NCI-H1930 (cell line): ENCODE measurements at regions not wholly inside any gene's neighbourhood (a gene's known extent, or its start where the extent isn't known, plus 50 kb on each side); places are given as distances from the start of the nearest gene placed in this dataset.
"Not testable (repeated sequence)": the region's sequence is repeated elsewhere in the genome, so short reads cannot be mapped to it uniquely, and the experiment has no call there.

ENCODE experiments used
- DNase-seq, 2 experiments: peaks; one replicate each; lab custom pipeline; 2025; lab: John Stamatoyannopoulos, UW

GRCh38 chrX:39406799-39407198 is 605.5 kb downstream of the MID1IP1 start:
- DNase-seq = no peak

GRCh38 chrX:39409246-39409917 is 608.1 kb downstream of the MID1IP1 start:
- DNase-seq = no peak

GRCh38 chrX:39414290-39414854 is 613.1 kb downstream of the MID1IP1 start:
- no peak for DNase-seq

GRCh38 chrX:39416547-39417260 is 615.4 kb downstream of the MID1IP1 start:
- no peak for DNase-seq

GRCh38 chrX:39418254-39418704 is 617.0 kb downstream of the MID1IP1 start:
- DNase-seq = no peak

GRCh38 chrX:39418731-39419638 is 617.7 kb downstream of the MID1IP1 start:
- no peak for DNase-seq

- no peak for DNase-seq
Measured at GRCh38 chrX:39421006-39421405, 619.7 kb downstream of the MID1IP1 start.

GRCh38 chrX:39425124-39425806 is 624.0 kb downstream of the MID1IP1 start:
- DNase-seq = no peak

GRCh38 chrX:39426101-39426500 is 624.8 kb downstream of the MID1IP1 start:
- no peak for DNase-seq

- no peak for DNase-seq
Measured at GRCh38 chrX:39427492-39427891, 626.2 kb downstream of the MID1IP1 start.

- DNase-seq = no peak
Measured at GRCh38 chrX:39427906-39428305, 626.6 kb downstream of the MID1IP1 start.

GRCh38 chrX:39430551-39430950 is 629.3 kb downstream of the MID1IP1 start:
- DNase-seq = no peak

- DNase-seq = no peak
Measured at GRCh38 chrX:39431893-39432292, 630.6 kb downstream of the MID1IP1 start.

GRCh38 chrX:39434671-39435070 is 633.4 kb downstream of the MID1IP1 start:
- DNase-seq = not testable (repeated sequence)

- DNase-seq = not testable (repeated sequence)
Measured at GRCh38 chrX:39436538-39436937, 635.3 kb downstream of the MID1IP1 start.

- no peak for DNase-seq
Measured at GRCh38 chrX:39437670-39438441, 636.6 kb downstream of the MID1IP1 start.

- no peak for DNase-seq
Measured at GRCh38 chrX:39438603-39439602, 637.6 kb downstream of the MID1IP1 start.

GRCh38 chrX:39439906-39440798 is 638.9 kb downstream of the MID1IP1 start:
- DNase-seq = no peak
